DOHH2 (cell line): ENCODE measurements at regions not wholly inside any gene's neighbourhood (a gene's known extent, or its start where the extent isn't known, plus 50 kb on each side); places are given as distances from the start of the nearest gene placed in this dataset.

Experiments used
- H3F3A ChIP-seq: fragments of 200-600 bp; sonication (generic), shearing (Covaris generic); 2 replicates; pipeline ENCODE4 v1.6.0; 2016; ENCODE audit warnings: antibody characterized with exemption, mild to moderate bottlenecking; ENCODE audit not compliant: control insufficient read depth, insufficient read depth
- H3K27ac ChIP-seq: fragments of 200-600 bp; sonication (generic); 2 replicates; pipeline ENCODE4 v1.5.1; 2014; ENCODE audit warnings: low read depth, mild to moderate bottlenecking, low read length, moderate library complexity
- H3K27me3 ChIP-seq: fragments of 200-600 bp; sonication (generic); 2 replicates; pipeline ENCODE4 v1.6.1; 2014; ENCODE audit warnings: mild to moderate bottlenecking, low read length, mixed read lengths; ENCODE audit not compliant: control insufficient read depth
- H3K36me3 ChIP-seq: fragments of 200-600 bp; sonication (generic); 2 replicates; pipeline ENCODE4 v1.6.1; 2014; ENCODE audit warnings: mild to moderate bottlenecking, low read length, moderate library complexity, mixed read lengths; ENCODE audit not compliant: control insufficient read depth
- H3K4me1 ChIP-seq: fragments of 200-600 bp; sonication (generic); 2 replicates; pipeline ENCODE4 v1.6.1; 2014; ENCODE audit warnings: mild to moderate bottlenecking, low read length, mixed read lengths; ENCODE audit not compliant: control insufficient read depth
- H3K4me2 ChIP-seq: fragments of 200-600 bp; sonication (generic); 2 replicates; pipeline ENCODE4 v1.6.0; 2014; ENCODE audit warnings: mild to moderate bottlenecking, low read length, moderate library complexity
- H3K4me3 ChIP-seq: fragments of 200-600 bp; sonication (generic); 2 replicates; pipeline ENCODE4 v1.5.1; 2014; ENCODE audit warnings: mild to moderate bottlenecking, low read length, mixed read lengths
- H3K79me2 ChIP-seq: fragments of 200-600 bp; sonication (generic); 2 replicates; pipeline ENCODE4 v1.6.1; 2014; ENCODE audit warnings: mild to moderate bottlenecking, low read length, mixed read lengths; ENCODE audit not compliant: control insufficient read depth
- H3K9me2 ChIP-seq: fragments of 200-600 bp; sonication (generic); replicated peaks from 2 replicates; pipeline ENCODE4 v1.6.1; 2014; ENCODE audit warnings: mild to moderate bottlenecking, low read length, mixed read lengths; ENCODE audit not compliant: control insufficient read depth
- H3K9me3 ChIP-seq: fragments of 200-600 bp; sonication (generic); 2 replicates; pipeline ENCODE4 v1.6.1; 2014; ENCODE audit warnings: antibody characterized with exemption, low read length, mixed read lengths; ENCODE audit not compliant: control insufficient read depth, insufficient read depth
- H4K20me1 ChIP-seq: fragments of 200-600 bp; sonication (generic); 2 replicates; pipeline ENCODE4 v1.6.0; 2014; ENCODE audit warnings: low read depth, mild to moderate bottlenecking, antibody characterized with exemption, low read length, moderate library complexity; ENCODE audit not compliant: control insufficient read depth, insufficient read depth
- EZH2phosphoT487 ChIP-seq: fragments of 200-600 bp; sonication (generic); IDR thresholded peaks from 2 replicates; pipeline ENCODE4 v1.6.1; 2017; ENCODE audit warnings: borderline replicate concordance, mild to moderate bottlenecking, antibody characterized with exemption, low read length, moderate library complexity, mixed read lengths
- TF ChIP-seq, protein P1 (sequence below): fragments of 200-600 bp; sonication (generic); IDR thresholded peaks from one replicate; pipeline ENCODE4 v1.5.1; 2014; ENCODE audit warnings: antibody characterized with exemption, mild to moderate bottlenecking, low read depth, low read length; ENCODE audit not compliant: poor library complexity, severe bottlenecking

DNA sequence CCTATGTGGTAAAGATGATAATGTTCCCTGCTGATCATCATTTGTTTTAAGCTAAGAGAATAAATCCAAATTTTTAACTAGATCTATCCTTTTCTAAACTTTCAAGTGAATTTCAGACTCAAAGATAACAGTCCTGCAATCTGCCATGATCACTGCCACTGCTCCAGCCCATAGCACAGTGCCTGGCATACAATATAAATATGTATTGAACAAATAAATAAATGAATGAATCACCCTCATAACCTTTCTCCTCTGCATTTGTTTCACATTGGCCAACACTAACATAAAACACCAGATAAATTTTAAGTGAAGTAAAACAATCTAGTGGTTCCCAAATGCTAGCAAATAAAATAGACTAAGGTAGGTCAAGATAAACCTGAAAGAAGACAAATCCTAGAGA lies 439.0 kb downstream of the GPM6A start:
- no peaks in the 10 kb centered on the region for H3K9me2 ChIP-seq
- TF ChIP-seq, protein P1, sequence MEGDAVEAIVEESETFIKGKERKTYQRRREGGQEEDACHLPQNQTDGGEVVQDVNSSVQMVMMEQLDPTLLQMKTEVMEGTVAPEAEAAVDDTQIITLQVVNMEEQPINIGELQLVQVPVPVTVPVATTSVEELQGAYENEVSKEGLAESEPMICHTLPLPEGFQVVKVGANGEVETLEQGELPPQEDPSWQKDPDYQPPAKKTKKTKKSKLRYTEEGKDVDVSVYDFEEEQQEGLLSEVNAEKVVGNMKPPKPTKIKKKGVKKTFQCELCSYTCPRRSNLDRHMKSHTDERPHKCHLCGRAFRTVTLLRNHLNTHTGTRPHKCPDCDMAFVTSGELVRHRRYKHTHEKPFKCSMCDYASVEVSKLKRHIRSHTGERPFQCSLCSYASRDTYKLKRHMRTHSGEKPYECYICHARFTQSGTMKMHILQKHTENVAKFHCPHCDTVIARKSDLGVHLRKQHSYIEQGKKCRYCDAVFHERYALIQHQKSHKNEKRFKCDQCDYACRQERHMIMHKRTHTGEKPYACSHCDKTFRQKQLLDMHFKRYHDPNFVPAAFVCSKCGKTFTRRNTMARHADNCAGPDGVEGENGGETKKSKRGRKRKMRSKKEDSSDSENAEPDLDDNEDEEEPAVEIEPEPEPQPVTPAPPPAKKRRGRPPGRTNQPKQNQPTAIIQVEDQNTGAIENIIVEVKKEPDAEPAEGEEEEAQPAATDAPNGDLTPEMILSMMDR = no peak
- no peak for TF ChIP-seq EZH2phosphoT487

DNA sequence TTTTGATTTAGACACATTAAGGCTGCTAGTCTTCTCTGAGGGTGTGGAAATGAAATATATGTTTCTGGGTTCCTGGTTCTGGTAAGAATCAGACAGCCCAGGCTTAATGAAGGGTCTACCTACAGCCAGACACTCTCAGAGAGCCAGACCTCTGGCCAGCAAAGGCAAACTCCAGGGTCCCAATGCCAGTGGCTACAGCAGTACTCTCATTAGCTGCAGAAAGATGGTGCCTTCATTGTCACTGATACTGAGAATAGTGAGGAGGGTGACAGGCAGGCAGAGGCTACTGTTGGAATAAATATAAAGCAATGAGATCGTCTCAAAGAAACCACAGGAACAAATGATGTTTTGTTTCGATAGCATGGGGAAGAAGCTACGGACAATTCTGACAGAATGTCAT lies 437.6 kb downstream of the GPM6A start:
- Histone ChIP-seq H3F3A (no peaks in the 10 kb centered on the region), H3K36me3 (no peaks in the 10 kb centered on the region), H3K4me2 (no peak overlapping the region), H3K27me3 (no peaks in the 10 kb centered on the region), H3K9me3 (no peaks in the 10 kb centered on the region), H4K20me1 (no peaks in the 10 kb centered on the region), H3K79me2 (no peaks in the 10 kb centered on the region), H3K27ac (no peak overlapping the region), H3K9me2 (no peaks in the 10 kb centered on the region), H3K4me1 (no peaks in the 10 kb centered on the region), H3K4me3 (no peak overlapping the region)
- TF ChIP-seq, protein P1 = no peak
- no peak for TF ChIP-seq EZH2phosphoT487

More for the DNA sequence above, 439.0 kb downstream of the GPM6A start:
- H3K4me1 ChIP-seq = no peaks in the 10 kb centered on the region
- no peaks in the 10 kb centered on the region for H3K79me2 ChIP-seq
- no peaks in the 10 kb centered on the region for H3K36me3 ChIP-seq
- no peaks in the 10 kb centered on the region for H4K20me1 ChIP-seq
- H3K4me3 ChIP-seq = no peak overlapping the region
- H3K4me2 ChIP-seq = no peak overlapping the region
- H3F3A ChIP-seq = no peaks in the 10 kb centered on the region
- H3K27me3 ChIP-seq = no peaks in the 10 kb centered on the region
- H3K9me3 ChIP-seq = no peaks in the 10 kb centered on the region
- H3K27ac ChIP-seq = no peak overlapping the region

DNA sequence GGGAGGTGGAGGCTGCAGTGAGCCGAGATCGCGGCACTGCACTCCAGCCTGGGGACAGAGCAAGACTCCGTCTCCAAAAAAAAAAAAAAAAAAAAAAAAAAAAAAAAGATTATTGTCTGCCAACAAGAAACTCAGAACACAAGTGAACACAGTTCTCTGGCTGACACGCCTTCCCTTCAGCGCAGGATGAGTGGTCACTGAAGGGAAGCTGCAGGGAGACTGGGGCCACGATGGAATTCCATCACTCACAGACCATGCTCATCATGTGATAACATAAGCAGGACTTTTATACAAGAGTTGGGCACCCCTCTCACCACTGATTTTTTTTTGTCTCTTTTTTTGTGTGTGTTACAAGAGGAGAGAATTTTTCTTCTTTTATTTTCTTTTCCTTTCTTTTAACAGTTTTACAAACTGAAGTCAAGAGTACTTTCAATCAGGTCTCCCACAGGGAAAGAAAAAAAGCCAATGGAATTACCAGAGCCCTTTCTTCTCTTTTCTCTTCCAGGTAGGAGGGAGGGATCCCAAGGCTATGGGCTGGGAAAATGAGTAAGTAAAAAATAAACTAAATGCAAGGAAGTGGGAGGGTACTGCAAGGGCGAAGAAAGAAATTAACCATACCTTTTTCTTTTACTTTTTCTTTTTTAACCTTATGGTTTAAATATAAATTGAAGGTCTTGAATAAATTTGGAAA lies 435.6 kb downstream of the GPM6A start:
- H3K27ac ChIP-seq = no peak overlapping the region
- H3K4me1 ChIP-seq = no peaks in the 10 kb centered on the region

More for the DNA sequence above, 435.6 kb downstream of the GPM6A start:
- H3K4me2 ChIP-seq = no peak overlapping the region
- no peaks in the 10 kb centered on the region for H4K20me1 ChIP-seq
- no peaks in the 10 kb centered on the region for H3K36me3 ChIP-seq
- TF ChIP-seq EZH2phosphoT487 = no peak
- TF ChIP-seq, protein P1 = no peak
- no peaks in the 10 kb centered on the region for H3K9me2 ChIP-seq
- no peaks in the 10 kb centered on the region for H3K79me2 ChIP-seq
- no peak overlapping the region for H3K4me3 ChIP-seq
- no peaks in the 10 kb centered on the region for H3F3A ChIP-seq
- no peaks in the 10 kb centered on the region for H3K27me3 ChIP-seq
- no peaks in the 10 kb centered on the region for H3K9me3 ChIP-seq
